B cell (primary cell): ENCODE measurements at regions not wholly inside any gene's neighbourhood (a gene's known extent, or its start where the extent isn't known, plus 50 kb on each side); places are given as distances from the start of the nearest gene placed in this dataset.

Experiments
- ATAC-seq: fragments of 200-7000 bp; cut with Tn5 transposase; one replicate; pipeline ENCODE4 v1.10.0; 2021; ENCODE audit warnings: low read depth, mild to moderate bottlenecking, moderate number of reproducible peaks, moderate library complexity
- CTCF ChIA-PET: fragments of 350-600 bp; sonication (Branson Sonifier 250); formaldehyde crosslinking; loops from one replicate; lab custom pipeline; 2021; ENCODE audit warnings: antibody characterized with exemption, inconsistent platforms; lab: Charles Lee
- POLR2A ChIA-PET: fragments of 350-600 bp; sonication (Branson Sonifier 250); formaldehyde crosslinking; loops from one replicate; lab custom pipeline; 2021; ENCODE audit warnings: antibody characterized with exemption; lab: Charles Lee
- DNase-seq: peaks from one replicate; pipeline ENCODE4 v3.0.0; 2013
- H2AFZ ChIP-seq: 2 replicates; pipeline ENCODE4 v1.6.1; 2012; ENCODE audit warnings: mild to moderate bottlenecking, low read depth, low read length; ENCODE audit not compliant: insufficient read depth, poor library complexity, severe bottlenecking
- H3K27ac ChIP-seq, 2 donors: 1 replicate in 1 of 2; 2 replicates in 1 of 2; pipeline ENCODE4 v1.5.1; 2012 to 2013; ENCODE audit warnings: low read length in 2 of 2, mild to moderate bottlenecking in 2 of 2, moderate library complexity in 1 of 2
- H3K27me3 ChIP-seq, 4 experiments: fragments of 200-600 bp in 1 of 4; sonication (generic) in 1 of 4; replicated peaks in 1 of 4; 1 replicate in 2 of 4; 2 replicates in 2 of 4; pipeline versions ENCODE4 v1.6.1 to v1.7.0; 2013 to 2016; ENCODE audit warnings: low read length in 3 of 4, mild to moderate bottlenecking in 2 of 4, mixed read lengths in 1 of 4, moderate library complexity in 1 of 4; ENCODE audit not compliant: insufficient read depth in 4 of 4, control insufficient read depth in 3 of 4; ENCODE audit errors: control extremely low read depth in 1 of 4
- H3K36me3 ChIP-seq, 2 experiments: replicated peaks in 1 of 2; 1 replicate in 1 of 2; 2 replicates in 1 of 2; pipeline versions ENCODE4 v1.6.1 to v1.7.1; 2013; ENCODE audit warnings: low read length in 1 of 2; ENCODE audit not compliant: insufficient read depth in 2 of 2, control insufficient read depth in 1 of 2; ENCODE audit errors: control extremely low read depth in 1 of 2, extremely low read depth in 1 of 2
- H3K4me1 ChIP-seq, 2 donors: fragments of 200-600 bp in 1 of 2; sonication (generic) in 1 of 2; 1 replicate in 1 of 2; 2 replicates in 1 of 2; pipeline versions ENCODE4 v1.5.1 to v1.6.1; 2013 to 2017; ENCODE audit warnings: low read length in 2 of 2; ENCODE audit not compliant: control insufficient read depth in 2 of 2, insufficient read depth in 2 of 2
- H3K4me2 ChIP-seq: replicated peaks from 2 replicates; pipeline ENCODE3; 2012; ENCODE audit warnings: mild to moderate bottlenecking, low read depth, low read length; ENCODE audit not compliant: poor library complexity, severe bottlenecking
- H3K4me3 ChIP-seq, 5 experiments: fragments of 200-600 bp in 1 of 5; sonication (generic) in 1 of 5; 1 replicate in 3 of 5; 2 replicates in 2 of 5; pipeline versions ENCODE4 v1.5.1 to v1.7.0; 2011 to 2016; ENCODE audit warnings: low read length in 4 of 5, mild to moderate bottlenecking in 4 of 5, low read depth in 2 of 5, control low read depth in 1 of 5, moderate library complexity in 1 of 5; ENCODE audit not compliant: insufficient read depth in 1 of 5; ENCODE audit errors: control extremely low read depth in 1 of 5, extremely low read depth in 1 of 5
- H3K79me2 ChIP-seq: fragments of 200-600 bp; sonication (generic); one replicate; pipeline ENCODE4 v1.6.0; 2016; ENCODE audit warnings: low read length; ENCODE audit not compliant: control insufficient read depth, insufficient read depth
- H3K9ac ChIP-seq: fragments of 200-600 bp; sonication (generic); 2 replicates; pipeline ENCODE4 v1.6.1; 2017; ENCODE audit warnings: mild to moderate bottlenecking, low read length, moderate library complexity
- H3K9me3 ChIP-seq, 3 donors: one replicate each; pipeline versions ENCODE4 v1.6.1 to v1.7.1; 2013; ENCODE audit warnings: low read length in 2 of 3; ENCODE audit not compliant: control insufficient read depth in 2 of 3, insufficient read depth in 1 of 3; ENCODE audit errors: control extremely low read depth in 1 of 3
- H4K20me1 ChIP-seq: 2 replicates; pipeline ENCODE4 v1.6.0; 2012; ENCODE audit warnings: mild to moderate bottlenecking, low read length; ENCODE audit not compliant: insufficient read depth, control insufficient read depth, poor library complexity, severe bottlenecking
- H3K27ac Mint-ChIP-seq: one replicate; pipeline ENCODE4 v1.8.0; 2021; ENCODE audit warnings: mixed read lengths
- H3K27me3 Mint-ChIP-seq: one replicate; pipeline ENCODE4 v1.8.0; 2021; ENCODE audit warnings: mixed read lengths
- H3K4me1 Mint-ChIP-seq: one replicate; pipeline ENCODE4 v1.8.0; 2021; ENCODE audit warnings: mixed read lengths
- H3K4me3 Mint-ChIP-seq: one replicate; pipeline ENCODE4 v1.8.0; 2021; ENCODE audit warnings: mixed read lengths
- H3K9me3 Mint-ChIP-seq: one replicate; pipeline ENCODE4 v1.8.0; 2022; ENCODE audit warnings: mixed read lengths; ENCODE audit not compliant: insufficient read depth
- CTCF ChIP-seq: fragments of 200-600 bp; IDR thresholded peaks from one replicate; pipeline ENCODE4 v1.8.0; 2022; ENCODE audit warnings: antibody characterized with exemption, mild to moderate bottlenecking
- EZH2 ChIP-seq: IDR thresholded peaks from 2 replicates; pipeline ENCODE4 v1.6.1; 2012; ENCODE audit warnings: borderline replicate concordance, low read depth, mild to moderate bottlenecking, moderate library complexity, low read length; ENCODE audit not compliant: insufficient read depth, poor library complexity, severe bottlenecking
- WGBS: methylation state at CpG from one replicate; pipeline ENCODE4 v1.1.5; 2013; ENCODE audit warnings: missing lambda C conversion rate; ENCODE audit not compliant: insufficient coverage; 5-methylcytosine and 5-hydroxymethylcytosine counted together
- intact Hi-C: fragments of 100-400 bp; cut with micrococcal nuclease; formaldehyde crosslinking; loops from one replicate; pipeline ENCODE4 v1.10.0; 2022

- H3K27ac Mint-ChIP-seq: no peak overlapping the region
- intact Hi-C loops: no loop called here
- ATAC-seq (no peak), DNase-seq (no peak)
- no peaks in the 10 kb centered on the region for H3K27me3 Mint-ChIP-seq
- Histone ChIP-seq H3K79me2 (no peaks in the 10 kb centered on the region), H3K27me3 (no peaks in the 10 kb centered on the region), H2AFZ (no peak overlapping the region), H3K27ac (no peak overlapping the region), H3K4me3 (no peak overlapping the region), H4K20me1 (no peaks in the 10 kb centered on the region), H3K9ac (no peak overlapping the region), H3K4me2 (no peak overlapping the region), H3K4me1 (no peaks in the 10 kb centered on the region), H3K9me3 (no peaks in the 10 kb centered on the region), H3K36me3 (no peaks in the 10 kb centered on the region)
- WGBS: no CpG with 5 or more reads among the region's 1 CpG
- ChIA-PET POLR2A (no interaction called here), CTCF (no interaction called here)
- no peaks in the 10 kb centered on the region for H3K9me3 Mint-ChIP-seq
- no peak overlapping the region for H3K4me3 Mint-ChIP-seq
- TF ChIP-seq CTCF (no peak), EZH2 (no peak)
- no peaks in the 10 kb centered on the region for H3K4me1 Mint-ChIP-seq
These were observed 371.8 kb downstream of the RPL10L start for GRCh38 chr14:46279776-46280175.

- H3K9me3 Mint-ChIP-seq: no peaks in the 10 kb centered on the region
- H3K36me3 ChIP-seq: no peaks in the 10 kb centered on the region
- CTCF ChIA-PET: no interaction called here
- H3K27ac ChIP-seq: no peak overlapping the region
- WGBS: no CpG with 5 or more reads among the region's 6 CpGs
- DNase-seq (no peak), ATAC-seq (no peak)
- no peaks in the 10 kb centered on the region for H3K4me1 ChIP-seq
- no peak overlapping the region for H3K4me2 ChIP-seq
- intact Hi-C loops: no loop called here
- H3K4me3 ChIP-seq: no peak overlapping the region
- H3K9ac ChIP-seq: no peak overlapping the region
- TF ChIP-seq CTCF (no peak), EZH2 (no peak)
- H3K27me3 Mint-ChIP-seq: no peaks in the 10 kb centered on the region
- POLR2A ChIA-PET: no interaction called here
- no peaks in the 10 kb centered on the region for H3K27me3 ChIP-seq
- no peak overlapping the region for H2AFZ ChIP-seq
- no peaks in the 10 kb centered on the region for H3K9me3 ChIP-seq
- H4K20me1 ChIP-seq: no peaks in the 10 kb centered on the region
- no peaks in the 10 kb centered on the region for H3K4me1 Mint-ChIP-seq
- no peak overlapping the region for H3K4me3 Mint-ChIP-seq
- H3K79me2 ChIP-seq: no peaks in the 10 kb centered on the region
- no peak overlapping the region for H3K27ac Mint-ChIP-seq
These were observed 372.3 kb downstream of the RPL10L start for GRCh38 chr14:46279327-46279726.
